ENCODE measurements at regions not wholly inside any gene's neighbourhood (a gene's known extent, or its start where the extent isn't known, plus 50 kb on each side); places are given as distances from the start of the nearest gene placed in this dataset.

GRCh38 chr4:35965300-35965699 lies 279.0 kb downstream of the ARAP2 start:
- Mint-ChIP-seq H3K4me1 (ENCODE audit: unreplicated experiment) (peaks cover 8% of the 10 kb centered on the region), H3K9me3 (peaks cover 12% of the 10 kb centered on the region), H3K27ac (no peak overlapping the region), H3K4me3 (no peak overlapping the region), H3K36me3 (no peaks in the 10 kb centered on the region), H3K27me3 (no peaks in the 10 kb centered on the region)
- TF ChIP-seq CTCF (conservative IDR thresholded peaks at IDR 0.05), result no peak
- no peak for DNase-seq (ENCODE audit: extremely low spot score, unreplicated experiment)

DNA sequence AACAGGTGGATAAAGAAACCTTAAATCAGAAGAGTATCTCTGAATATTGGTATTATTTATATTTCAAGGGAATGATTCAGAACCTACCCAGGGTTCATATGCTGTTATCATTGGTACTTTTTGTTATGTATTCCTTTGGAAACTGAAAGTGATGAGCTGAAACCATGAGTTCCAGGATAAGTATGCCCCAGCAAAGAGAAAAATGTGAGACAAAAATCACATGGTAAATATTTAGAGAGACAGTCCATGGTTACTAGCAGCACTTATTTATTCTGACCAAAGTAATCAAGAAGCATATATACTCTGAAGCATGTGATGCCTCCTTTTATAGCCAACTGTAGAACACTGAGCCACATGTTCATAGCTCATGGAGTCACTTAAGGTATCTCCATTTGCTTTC lies 277.7 kb downstream of the ARAP2 start:
- no peak for DNase-seq (ENCODE audit: extremely low spot score, unreplicated experiment)
- no peaks in the 10 kb centered on the region for H3K27me3 Mint-ChIP-seq
- no peak overlapping the region for H3K27ac Mint-ChIP-seq
- H3K36me3 Mint-ChIP-seq, result no peaks in the 10 kb centered on the region
- H3K4me1 Mint-ChIP-seq (ENCODE audit: unreplicated experiment), result peaks cover 8% of the 10 kb centered on the region
- H3K4me3 Mint-ChIP-seq, result no peak overlapping the region
- H3K9me3 Mint-ChIP-seq, result peaks cover 11% of the 10 kb centered on the region
- no peak for TF ChIP-seq CTCF (conservative IDR thresholded peaks at IDR 0.05)

DNA sequence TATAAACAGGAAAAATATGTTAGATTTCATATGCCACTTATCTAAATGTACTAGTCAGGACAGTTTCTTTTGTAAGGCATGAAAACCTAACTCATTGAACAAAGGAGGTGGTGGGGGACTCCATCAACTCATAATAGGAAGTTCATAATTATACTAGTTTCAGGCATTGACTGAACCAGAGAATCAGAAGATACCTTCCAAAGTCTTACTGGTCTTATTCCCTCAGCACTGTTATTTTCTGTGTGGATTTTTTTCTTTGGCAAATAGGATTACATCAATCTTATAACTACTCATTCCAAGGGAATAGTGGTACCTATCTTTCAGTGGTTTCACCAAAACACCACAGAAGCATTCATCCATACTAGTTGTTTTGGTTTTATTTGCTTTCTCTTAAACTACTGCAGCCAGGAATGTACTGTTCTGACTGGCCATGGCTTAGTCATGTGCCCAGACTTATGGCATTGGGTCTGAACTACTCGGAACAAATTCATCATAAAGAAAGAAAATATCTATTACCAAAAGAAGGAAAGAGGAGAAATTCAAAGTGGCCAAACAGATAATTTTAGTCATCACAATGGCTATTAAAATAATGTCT lies 273.9 kb downstream of the ARAP2 start:
- Mint-ChIP-seq H3K9me3 (no peaks in the 10 kb centered on the region), H3K27ac (no peak overlapping the region), H3K4me1 (ENCODE audit: unreplicated experiment) (no peaks in the 10 kb centered on the region), H3K36me3 (no peaks in the 10 kb centered on the region), H3K4me3 (no peak overlapping the region), H3K27me3 (no peaks in the 10 kb centered on the region)
- no peak for TF ChIP-seq CTCF (conservative IDR thresholded peaks at IDR 0.05)
- DNase-seq (ENCODE audit: extremely low spot score, unreplicated experiment), result no peak

- H3K27me3 Mint-ChIP-seq, result no peaks in the 10 kb centered on the region
- no peaks in the 10 kb centered on the region for H3K36me3 Mint-ChIP-seq
- no peak overlapping the region for H3K4me3 Mint-ChIP-seq
- TF ChIP-seq CTCF (conservative IDR thresholded peaks at IDR 0.05), result no peak
- no peaks in the 10 kb centered on the region for H3K4me1 Mint-ChIP-seq (ENCODE audit: unreplicated experiment)
- no peak for DNase-seq (ENCODE audit: extremely low spot score, unreplicated experiment)
- H3K27ac Mint-ChIP-seq, result no peak overlapping the region
- no peaks in the 10 kb centered on the region for H3K9me3 Mint-ChIP-seq
These were observed 271.5 kb downstream of the ARAP2 start for GRCh38 chr4:35972814-35973213.

DNA sequence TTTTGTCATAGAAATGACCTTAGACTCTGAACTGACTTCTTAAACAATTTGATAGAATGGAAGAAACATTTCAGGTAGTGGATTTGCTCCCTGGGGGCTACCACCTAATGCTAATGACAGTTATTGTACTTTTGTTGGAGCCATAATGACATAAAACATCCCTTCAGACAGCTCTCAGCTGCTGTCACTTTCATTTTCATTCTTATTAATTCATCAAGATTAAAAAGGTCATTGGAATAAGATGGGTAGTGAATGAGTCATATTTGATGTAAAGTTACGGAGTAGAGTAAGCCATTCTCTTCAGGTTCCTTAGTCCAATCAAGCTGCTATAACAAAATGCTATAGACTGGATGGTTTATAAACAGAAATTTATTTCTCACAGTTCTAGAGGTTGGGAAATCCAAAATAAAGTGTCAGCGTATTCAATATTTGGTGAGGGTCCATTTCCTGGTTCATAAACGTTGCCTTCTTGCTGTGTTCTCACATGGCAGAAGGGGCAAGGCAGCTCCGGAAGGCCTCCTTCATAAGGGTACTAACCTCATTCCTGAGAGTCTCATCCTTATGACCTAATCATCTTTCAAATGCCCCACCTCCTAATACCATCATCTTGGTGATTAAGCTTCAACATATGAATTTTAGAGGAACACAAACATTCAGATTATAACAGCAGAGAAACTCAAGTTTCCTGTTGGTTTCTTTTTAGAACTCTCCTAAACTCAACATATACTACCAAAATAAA lies 268.5 kb downstream of the ARAP2 start:
- Mint-ChIP-seq H3K27me3 (no peaks in the 10 kb centered on the region), H3K36me3 (no peaks in the 10 kb centered on the region), H3K4me1 (ENCODE audit: unreplicated experiment) (no peaks in the 10 kb centered on the region), H3K4me3 (no peak overlapping the region), H3K27ac (no peak overlapping the region), H3K9me3 (no peaks in the 10 kb centered on the region)
- no peak for TF ChIP-seq CTCF (conservative IDR thresholded peaks at IDR 0.05)
- DNase-seq (ENCODE audit: extremely low spot score, unreplicated experiment), result no peak

Measured in type B pancreatic cell (in vitro differentiated cells).